ENCODE measurements at regions not wholly inside any gene's neighbourhood (a gene's known extent, or its start where the extent isn't known, plus 50 kb on each side); places are given as distances from the start of the nearest gene placed in this dataset.

DNA sequence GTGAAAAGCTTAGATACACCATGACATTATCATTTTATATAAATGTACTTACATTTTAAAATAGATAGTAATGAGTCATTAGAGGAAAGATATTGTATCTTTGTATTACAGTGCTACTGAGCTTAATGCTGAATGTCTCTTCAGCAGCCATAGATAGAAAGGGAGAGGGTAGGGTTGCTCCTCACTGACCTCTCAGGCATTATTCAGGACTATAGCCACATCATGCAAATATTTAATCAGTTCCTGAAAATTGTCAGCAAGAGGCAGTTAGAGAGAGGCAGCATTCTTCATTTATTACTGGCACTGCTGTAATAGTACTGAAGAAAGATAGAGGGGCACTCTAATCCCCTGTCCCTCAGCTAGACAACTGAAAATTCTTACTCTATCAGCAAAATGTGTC is 242.0 kb upstream of the TANK start:
- TF ChIP-seq CTCF (IDR thresholded peaks at IDR 0.05) (no peak), POLR2A (IDR thresholded peaks at IDR 0.05) (no peak)

Data from Peyer's patch (tissue), 4 donors.